ENCODE measurements at regions not wholly inside any gene's neighbourhood (a gene's known extent, or its start where the extent isn't known, plus 50 kb on each side); places are given as distances from the start of the nearest gene placed in this dataset.
A peak's percentile ranks its signal among the peaks of the same experiment; 100 is the strongest.

DNA sequence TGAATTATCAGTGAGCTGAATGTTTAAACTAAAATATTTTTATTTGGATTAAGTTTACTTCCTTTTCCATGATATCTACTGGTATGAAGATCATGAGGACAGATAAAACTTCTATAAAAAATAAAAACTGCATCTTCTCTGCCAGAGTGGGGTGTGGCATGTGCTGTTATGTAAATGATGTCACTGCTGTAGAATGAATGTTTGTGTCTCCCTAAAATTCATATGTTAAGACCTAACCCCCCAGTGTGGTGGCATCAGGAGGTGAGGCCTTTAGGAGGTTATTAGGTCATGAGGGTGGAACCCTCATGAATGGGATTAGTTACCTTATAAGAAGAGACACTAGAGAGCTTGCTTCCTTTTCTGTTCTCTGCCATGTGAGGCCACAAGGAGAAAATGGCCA is 178.7 kb upstream of the DPH6 start:
- no peak overlapping the region for H3K4me3 ChIP-seq (ENCODE audit: low read length)
- DNase-seq (ENCODE audit: low read depth), result no peak
- TF ChIP-seq CTCF (conservative IDR thresholded peaks at IDR 0.05; ENCODE audit: low read length), result no peak

- H3K4me3 ChIP-seq (ENCODE audit: low read length), result no peak overlapping the region
- no peak for TF ChIP-seq CTCF (conservative IDR thresholded peaks at IDR 0.05; ENCODE audit: low read length)
- DNase-seq (ENCODE audit: low read depth), result peak; percentile 21
Observed at GRCh38 chr15:35725353-35725752, 179.4 kb upstream of the DPH6 start.

DNA sequence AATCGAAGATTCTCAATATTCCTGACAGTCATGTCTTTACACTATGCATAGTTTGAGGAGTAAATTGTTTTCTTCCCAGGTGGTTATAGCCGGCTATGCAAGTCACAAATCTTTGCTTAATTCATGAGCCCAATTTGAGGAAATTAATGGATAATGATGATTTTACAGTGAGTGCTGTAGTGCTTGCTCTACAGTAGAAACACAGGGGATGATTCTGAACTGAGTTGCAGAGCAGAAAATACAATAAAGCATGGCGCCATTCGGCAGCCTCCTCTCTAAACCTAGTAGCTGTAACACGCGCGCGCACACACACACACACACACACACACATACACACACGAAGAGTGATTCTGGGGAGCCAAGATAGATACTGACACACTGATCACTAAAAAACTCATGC is 181.7 kb upstream of the DPH6 start:
- H3K4me3 ChIP-seq (ENCODE audit: low read length), result no peak overlapping the region
- DNase-seq (ENCODE audit: low read depth), result no peak

GRCh38 chr15:35728219-35728940 is 182.4 kb upstream of the DPH6 start:
- DNase-seq (ENCODE audit: low read depth), result no peak
- H3K4me3 ChIP-seq (ENCODE audit: low read length), result no peak overlapping the region
- no peak for TF ChIP-seq CTCF (conservative IDR thresholded peaks at IDR 0.05; ENCODE audit: low read length)

More for the DNA sequence above, 181.7 kb upstream of the DPH6 start:
- no peak for TF ChIP-seq CTCF (conservative IDR thresholded peaks at IDR 0.05; ENCODE audit: low read length)

DNA sequence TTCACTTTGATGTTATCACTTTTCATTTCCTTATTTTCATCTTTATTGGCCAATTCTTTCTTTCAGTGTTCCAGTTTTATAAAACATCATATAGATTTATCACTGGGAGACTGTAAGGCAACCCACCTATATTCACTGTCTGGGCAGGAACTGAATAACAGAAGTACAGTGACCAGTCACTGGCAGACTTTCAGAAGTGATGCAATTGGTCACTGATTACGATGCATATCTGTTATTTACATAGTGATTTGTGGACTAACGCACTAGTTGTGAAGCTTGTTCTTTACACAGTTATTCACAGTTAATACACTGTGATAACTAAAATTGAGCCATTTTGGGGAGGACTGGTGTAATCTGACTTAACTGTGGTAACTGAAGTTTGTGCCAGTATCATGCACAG is 190.2 kb upstream of the DPH6 start:
- TF ChIP-seq CTCF (conservative IDR thresholded peaks at IDR 0.05; ENCODE audit: low read length), result no peak
- no peak for DNase-seq (ENCODE audit: low read depth)
- H3K4me3 ChIP-seq (ENCODE audit: low read length), result no peak overlapping the region

- peak; percentile 39 for DNase-seq (ENCODE audit: low read depth)
- no peak overlapping the region for H3K4me3 ChIP-seq (ENCODE audit: low read length)
- TF ChIP-seq CTCF (conservative IDR thresholded peaks at IDR 0.05; ENCODE audit: low read length), result no peak
Observed at GRCh38 chr15:35737441-35737840, 191.5 kb upstream of the DPH6 start.

GRCh38 chr15:35738370-35738769 is 192.4 kb upstream of the DPH6 start:
- H3K4me3 ChIP-seq (ENCODE audit: low read length), result no peak overlapping the region
- no peak for TF ChIP-seq CTCF (conservative IDR thresholded peaks at IDR 0.05; ENCODE audit: low read length)
- peak; percentile 42 for DNase-seq (ENCODE audit: low read depth)

All from AG10803 (cell line).